ENCODE measurements at regions not wholly inside any gene's neighbourhood (a gene's known extent, or its start where the extent isn't known, plus 50 kb on each side); places are given as distances from the start of the nearest gene placed in this dataset.

GRCh38 chr1:74964508-74965102, 169.6 kb upstream of the LHX8 start:
- TF ChIP-seq EGR1 (IDR thresholded peaks at IDR 0.05; ENCODE audit: low read depth) = no peak
- no peak for TF ChIP-seq ZNF274 (IDR thresholded peaks at IDR 0.05; ENCODE audit: low read depth, low read length)
- TF ChIP-seq CBX3 (IDR thresholded peaks at IDR 0.05; ENCODE audit: low read depth) = no peak
- TF ChIP-seq POLR2A (IDR thresholded peaks at IDR 0.05; ENCODE audit: borderline replicate concordance, extremely low read depth, insufficient read depth, insufficient read length) = no peak
- no peak for TF ChIP-seq CEBPB (IDR thresholded peaks at IDR 0.05; ENCODE audit: low read depth)
- no peak for TF ChIP-seq YY1 (IDR thresholded peaks at IDR 0.05; ENCODE audit: extremely low read depth, insufficient replicate concordance, low read depth, low read length)
- no peak for TF ChIP-seq JUND (IDR thresholded peaks at IDR 0.05)
- TF ChIP-seq ATF3 (IDR thresholded peaks at IDR 0.05) = no peak
- no peak for TF ChIP-seq POLR2AphosphoS5 (IDR thresholded peaks at IDR 0.05; ENCODE audit: low read depth, low read length)
- no peak for TF ChIP-seq SRF (IDR thresholded peaks at IDR 0.05; ENCODE audit: low read depth)
- no peak for TF ChIP-seq ELF1 (IDR thresholded peaks at IDR 0.05; ENCODE audit: borderline replicate concordance, low read depth)
- Histone ChIP-seq H3K4me2 (ENCODE audit: low read length) (no peak overlapping the region), H3K9ac (ENCODE audit: low read length) (no peak overlapping the region), H4K20me1 (ENCODE audit: insufficient read depth) (no peaks in the 10 kb centered on the region), H3K9me2 (ENCODE audit: insufficient read depth) (no peaks in the 10 kb centered on the region), H3K27ac (ENCODE audit: low read depth, low read length) (no peak overlapping the region), H3K4me3 (replicated peaks in 1 of 2; ENCODE audit: low read depth in 1 of 2, low read length in 2 of 2) (no peak overlapping the region), H3K79me2 (ENCODE audit: insufficient read depth, low read length) (no peaks in the 10 kb centered on the region), H3K9me3 (ENCODE audit: control insufficient read depth in 1 of 2, insufficient read depth in 1 of 2, low read depth in 1 of 2, low read length in 2 of 2) (no peaks in the 10 kb centered on the region), H3K27me3 (ENCODE audit: insufficient read depth, low read length) (peaks cover 2% of the 10 kb centered on the region), H2AFZ (ENCODE audit: low read depth, low read length, poor library complexity, severe bottlenecking) (no peak overlapping the region), H3K36me3 (ENCODE audit: control insufficient read depth in 1 of 2, insufficient read depth in 2 of 2, low read length in 2 of 2) (no peaks in the 10 kb centered on the region), H3K4me1 (ENCODE audit: control insufficient read depth in 1 of 2, insufficient read depth in 2 of 2, low read length in 2 of 2) (no peaks in the 10 kb centered on the region)
- CTCF ChIA-PET = no interaction called here
- POLR2A ChIA-PET = no interaction called here
- no peak for DNase-seq (ENCODE audit: low read depth, low spot score)
- intact Hi-C loops (cut with micrococcal nuclease) = no loop called here
- BruUV-seq (replicated peaks) = no TSS peak
- RAD21 ChIA-PET (ENCODE audit: low non-redundant PET in 1 of 2, low total read pairs in 2 of 2, uncharacterized antibody in 2 of 2, unreplicated experiment in 2 of 2) = no interaction called here
- no peak for ATAC-seq

DNA sequence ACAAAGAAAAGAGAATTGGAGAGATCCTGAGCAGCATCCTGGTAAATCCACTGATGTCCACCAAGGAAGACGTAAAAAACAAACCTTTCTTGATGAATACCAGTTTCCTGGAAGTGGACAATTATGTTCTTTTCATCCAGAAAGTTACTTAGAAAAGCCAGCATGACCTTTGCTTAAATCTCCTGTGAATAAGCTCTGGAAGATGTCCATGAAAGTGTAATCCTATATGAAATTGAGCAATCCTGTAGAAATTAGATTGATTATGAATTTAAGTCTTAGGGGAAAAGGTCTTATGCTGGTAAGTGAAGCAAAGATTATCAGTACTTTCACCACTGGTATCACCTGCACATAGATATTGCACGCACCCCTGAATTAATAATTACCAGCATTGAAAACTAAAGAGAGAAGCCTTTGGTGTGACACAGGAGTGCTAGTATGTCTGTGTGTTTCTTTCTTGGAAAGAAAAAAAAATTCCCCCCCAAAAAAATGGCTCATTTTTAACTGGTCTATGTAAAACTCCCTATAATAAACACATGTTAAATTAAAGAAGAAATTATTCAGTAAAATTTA, 164.5 kb upstream of the LHX8 start:
- H3K27me3 ChIP-seq (ENCODE audit: insufficient read depth, low read length) = peaks cover 14% of the 10 kb centered on the region
- no peaks in the 10 kb centered on the region for H3K9me3 ChIP-seq (ENCODE audit: control insufficient read depth in 1 of 2, insufficient read depth in 1 of 2, low read depth in 1 of 2, low read length in 2 of 2)
- ATAC-seq (no peak), DNase-seq (ENCODE audit: low read depth, low spot score) (no peak)
- TF ChIP-seq JUND (IDR thresholded peaks at IDR 0.05) (no peak), SRF (IDR thresholded peaks at IDR 0.05; ENCODE audit: low read depth) (no peak), FOSL1 (IDR thresholded peaks at IDR 0.05; ENCODE audit: low read depth) (no peak), SP1 (IDR thresholded peaks at IDR 0.05; ENCODE audit: low read depth) (no peak), EZH2phosphoT487 (IDR thresholded peaks at IDR 0.05; ENCODE audit: borderline replicate concordance) (no peak), CTCF (IDR thresholded peaks at IDR 0.05 in 2 of 3, conservative IDR thresholded peaks at IDR 0.05 in 1 of 3; ENCODE audit: borderline replicate concordance in 1 of 3, insufficient read depth in 1 of 3, low read depth in 2 of 3, low read length in 2 of 3) (no peak), ZFX (IDR thresholded peaks at IDR 0.05) (no peak)
- TF ChIP-seq, protein P1, sequence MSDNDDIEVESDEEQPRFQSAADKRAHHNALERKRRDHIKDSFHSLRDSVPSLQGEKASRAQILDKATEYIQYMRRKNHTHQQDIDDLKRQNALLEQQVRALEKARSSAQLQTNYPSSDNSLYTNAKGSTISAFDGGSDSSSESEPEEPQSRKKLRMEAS (IDR thresholded peaks at IDR 0.05) = no peak
- TF ChIP-seq, protein P2, sequence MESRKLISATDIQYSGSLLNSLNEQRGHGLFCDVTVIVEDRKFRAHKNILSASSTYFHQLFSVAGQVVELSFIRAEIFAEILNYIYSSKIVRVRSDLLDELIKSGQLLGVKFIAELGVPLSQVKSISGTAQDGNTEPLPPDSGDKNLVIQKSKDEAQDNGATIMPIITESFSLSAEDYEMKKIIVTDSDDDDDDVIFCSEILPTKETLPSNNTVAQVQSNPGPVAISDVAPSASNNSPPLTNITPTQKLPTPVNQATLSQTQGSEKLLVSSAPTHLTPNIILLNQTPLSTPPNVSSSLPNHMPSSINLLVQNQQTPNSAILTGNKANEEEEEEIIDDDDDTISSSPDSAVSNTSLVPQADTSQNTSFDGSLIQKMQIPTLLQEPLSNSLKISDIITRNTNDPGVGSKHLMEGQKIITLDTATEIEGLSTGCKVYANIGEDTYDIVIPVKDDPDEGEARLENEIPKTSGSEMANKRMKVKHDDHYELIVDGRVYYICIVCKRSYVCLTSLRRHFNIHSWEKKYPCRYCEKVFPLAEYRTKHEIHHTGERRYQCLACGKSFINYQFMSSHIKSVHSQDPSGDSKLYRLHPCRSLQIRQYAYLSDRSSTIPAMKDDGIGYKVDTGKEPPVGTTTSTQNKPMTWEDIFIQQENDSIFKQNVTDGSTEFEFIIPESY (IDR thresholded peaks at IDR 0.05; ENCODE audit: extremely low read depth, insufficient replicate concordance, low read length) = no peak
- no peaks in the 10 kb centered on the region for H4K20me1 ChIP-seq (ENCODE audit: insufficient read depth)
- no peaks in the 10 kb centered on the region for H3K9me2 ChIP-seq (ENCODE audit: insufficient read depth)
- H3K36me3 ChIP-seq (ENCODE audit: control insufficient read depth in 1 of 2, insufficient read depth in 2 of 2, low read length in 2 of 2) = no peaks in the 10 kb centered on the region
- no peak overlapping the region for H3K4me3 ChIP-seq (replicated peaks in 1 of 2; ENCODE audit: low read depth in 1 of 2, low read length in 2 of 2)
- RAD21 ChIA-PET (ENCODE audit: low non-redundant PET in 1 of 2, low total read pairs in 2 of 2, uncharacterized antibody in 2 of 2, unreplicated experiment in 2 of 2) = no interaction called here
- CTCF ChIA-PET = no interaction called here
- H3K4me2 ChIP-seq (ENCODE audit: low read length) = no peak overlapping the region
- H3K9ac ChIP-seq (ENCODE audit: low read length) = no peak overlapping the region
- H3K4me1 ChIP-seq (ENCODE audit: control insufficient read depth in 1 of 2, insufficient read depth in 2 of 2, low read length in 2 of 2) = no peaks in the 10 kb centered on the region
- H3K79me2 ChIP-seq (ENCODE audit: insufficient read depth, low read length) = no peaks in the 10 kb centered on the region
- H2AFZ ChIP-seq (ENCODE audit: low read depth, low read length, poor library complexity, severe bottlenecking) = no peak overlapping the region
- no peak overlapping the region for H3K27ac ChIP-seq (ENCODE audit: low read depth, low read length)
- intact Hi-C loops (cut with micrococcal nuclease) = no loop called here
- POLR2A ChIA-PET = no interaction called here
- BruUV-seq (replicated peaks) = no TSS peak

Measured in HCT116 (cell line).